GM18498 (cell line): ENCODE measurements at regions not wholly inside any gene's neighbourhood (a gene's known extent, or its start where the extent isn't known, plus 50 kb on each side); places are given as distances from the start of the nearest gene placed in this dataset.

Experiments used
- ATAC-seq: cut with Tn5 transposase; IDR thresholded peaks from one replicate; pipeline ENCODE4 v1.9.1; 2021; ENCODE audit warnings: mild to moderate bottlenecking, moderate library complexity; ENCODE audit not compliant: unreplicated experiment

- ATAC-seq, result no peak
Measured at GRCh38 chr10:118181021-118181420, 134.3 kb upstream of the RAB11FIP2 start.

DNA sequence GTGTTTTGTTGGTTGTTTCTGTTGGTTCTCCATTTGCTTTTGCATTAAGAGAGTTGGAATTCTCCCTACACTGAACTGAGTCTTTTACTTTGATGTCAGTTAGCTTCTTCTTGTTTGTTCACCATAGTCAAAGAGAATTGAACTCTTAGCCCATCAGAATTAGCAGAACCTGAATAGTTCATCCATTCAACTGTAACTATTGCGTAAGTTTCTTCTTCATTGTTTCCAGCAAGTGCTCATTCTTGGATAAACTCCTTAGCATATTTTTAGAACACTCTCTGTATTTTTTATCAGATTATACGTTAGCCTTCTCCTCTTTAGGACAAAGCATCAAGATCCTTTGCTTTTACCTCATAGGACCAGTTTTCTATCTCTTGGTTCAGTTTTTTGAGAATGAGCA, 128.4 kb upstream of the RAB11FIP2 start:
- no peak for ATAC-seq

GRCh38 chr10:118173296-118173695, 126.6 kb upstream of the RAB11FIP2 start:
- ATAC-seq, result no peak

DNA sequence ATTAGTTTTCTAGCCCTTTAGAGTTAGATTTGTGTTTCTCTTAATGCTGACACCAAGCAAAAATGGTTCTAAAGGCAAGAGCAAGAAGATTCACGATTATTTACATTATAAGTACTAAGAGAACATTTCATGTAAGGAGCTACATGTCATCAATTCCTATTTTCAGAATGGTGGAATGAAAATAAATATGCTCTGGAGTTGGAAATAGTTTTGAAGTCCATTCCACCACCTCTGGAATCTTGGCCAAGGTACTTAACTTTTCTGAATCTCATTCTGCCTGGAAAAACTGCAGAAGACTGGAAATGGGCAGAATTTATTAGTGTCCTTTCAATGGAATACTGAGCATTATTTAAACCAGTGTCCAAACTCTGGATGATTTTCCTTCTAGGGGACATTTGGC, 125.1 kb upstream of the RAB11FIP2 start:
- ATAC-seq, result no peak

DNA sequence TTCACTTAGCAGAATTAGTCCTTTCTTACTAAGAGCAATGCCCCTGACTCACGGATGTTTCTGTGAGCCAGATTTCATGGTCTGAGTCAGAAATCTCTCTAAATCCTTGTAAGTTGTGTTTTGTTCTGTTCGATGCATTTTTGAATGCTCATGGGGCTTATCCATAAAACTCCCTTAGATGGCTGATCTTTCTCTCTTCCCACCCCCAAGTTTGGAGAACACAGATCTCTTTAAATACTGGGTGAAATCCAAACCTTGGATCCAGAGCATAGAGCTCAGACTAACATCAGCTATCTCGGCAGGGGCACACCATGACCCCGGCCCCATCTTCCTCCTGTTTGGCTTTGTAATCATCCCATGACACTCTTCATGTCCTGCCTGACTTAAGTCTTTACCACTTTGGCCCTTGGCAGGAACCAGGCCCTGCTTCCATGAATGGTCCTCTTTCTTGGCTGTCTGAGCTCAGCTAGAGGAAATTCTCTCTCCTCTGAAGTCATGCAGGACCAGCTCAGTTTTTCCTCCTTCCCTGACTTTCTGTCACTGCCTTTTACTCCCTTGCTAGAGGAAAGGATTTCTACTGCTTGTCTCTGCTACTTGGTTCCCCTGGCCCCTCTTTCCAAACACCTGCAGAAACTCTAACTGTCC, 120.4 kb upstream of the RAB11FIP2 start:
- ATAC-seq, result no peak

DNA sequence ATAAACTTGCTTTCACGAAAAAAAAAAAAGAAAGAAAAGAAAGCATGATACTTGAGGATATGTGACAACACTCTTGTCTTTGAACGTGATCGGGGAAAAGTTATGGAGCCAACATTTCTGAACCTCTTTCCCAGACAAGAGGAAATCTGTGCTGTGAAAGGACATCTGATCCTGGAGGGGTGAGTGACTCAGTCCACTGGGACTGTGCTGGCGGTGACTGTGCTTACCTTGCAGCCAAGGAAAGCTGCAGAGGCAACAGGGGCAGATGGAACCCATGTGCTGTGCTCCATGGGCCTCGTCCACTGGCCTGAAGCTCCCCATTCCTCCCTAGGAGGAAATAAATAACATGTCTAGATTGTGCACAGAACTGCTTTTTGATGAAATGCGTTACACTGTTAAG, 116.5 kb upstream of the RAB11FIP2 start:
- ATAC-seq, result no peak

- no peak for ATAC-seq
Measured at GRCh38 chr10:118161461-118162246, 114.9 kb upstream of the RAB11FIP2 start.

DNA sequence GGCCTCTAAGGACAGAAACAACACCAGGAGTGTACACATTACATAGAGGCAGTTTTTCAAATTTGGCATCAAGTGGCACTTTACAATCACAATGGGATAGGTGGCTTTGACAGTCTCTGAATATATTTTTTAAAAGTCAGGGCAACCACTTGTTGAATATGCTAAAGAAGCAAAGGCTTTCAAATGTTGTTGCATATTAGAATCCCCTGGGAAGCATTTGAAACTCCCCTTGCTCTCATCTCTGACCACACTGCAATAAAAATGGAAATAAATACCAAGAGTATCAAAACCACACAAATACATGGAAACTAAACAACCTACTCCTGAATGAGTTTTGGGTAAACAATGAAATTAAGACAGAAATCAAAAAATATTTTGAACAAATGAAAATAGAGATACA, 106.5 kb upstream of the RAB11FIP2 start:
- ATAC-seq, result no peak

DNA sequence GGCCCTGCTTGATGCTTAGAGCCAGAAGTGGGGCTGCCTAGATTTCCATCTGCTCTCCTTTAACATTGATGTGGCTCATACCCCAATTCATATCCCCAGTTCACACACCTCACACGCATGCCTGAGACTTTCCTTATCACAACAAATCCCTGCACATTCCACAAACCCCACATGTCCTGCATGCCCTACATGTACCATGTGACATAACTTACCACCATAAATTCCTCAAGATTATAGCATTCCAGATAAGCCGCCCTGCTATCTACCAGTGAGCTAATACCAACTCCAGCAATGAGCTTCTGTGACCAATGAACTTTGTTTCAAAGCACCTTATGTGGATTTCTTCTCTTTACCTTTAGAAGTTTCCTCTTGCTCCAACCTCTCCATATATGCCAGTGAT, 104.7 kb upstream of the RAB11FIP2 start:
- no peak for ATAC-seq

GRCh38 chr10:118148247-118148646, 101.5 kb upstream of the RAB11FIP2 start:
- no peak for ATAC-seq

- no peak for ATAC-seq
Measured at GRCh38 chr10:118145256-118145655, 98.5 kb upstream of the RAB11FIP2 start.

GRCh38 chr10:118141471-118141870, 94.7 kb upstream of the RAB11FIP2 start:
- ATAC-seq, result no peak

GRCh38 chr10:118139321-118139720, 92.6 kb upstream of the RAB11FIP2 start:
- no peak for ATAC-seq

GRCh38 chr10:118128675-118129074, 81.9 kb upstream of the RAB11FIP2 start:
- ATAC-seq, result no peak

- no peak for ATAC-seq
Measured at GRCh38 chr10:118118716-118119115, 72.0 kb upstream of the RAB11FIP2 start.

DNA sequence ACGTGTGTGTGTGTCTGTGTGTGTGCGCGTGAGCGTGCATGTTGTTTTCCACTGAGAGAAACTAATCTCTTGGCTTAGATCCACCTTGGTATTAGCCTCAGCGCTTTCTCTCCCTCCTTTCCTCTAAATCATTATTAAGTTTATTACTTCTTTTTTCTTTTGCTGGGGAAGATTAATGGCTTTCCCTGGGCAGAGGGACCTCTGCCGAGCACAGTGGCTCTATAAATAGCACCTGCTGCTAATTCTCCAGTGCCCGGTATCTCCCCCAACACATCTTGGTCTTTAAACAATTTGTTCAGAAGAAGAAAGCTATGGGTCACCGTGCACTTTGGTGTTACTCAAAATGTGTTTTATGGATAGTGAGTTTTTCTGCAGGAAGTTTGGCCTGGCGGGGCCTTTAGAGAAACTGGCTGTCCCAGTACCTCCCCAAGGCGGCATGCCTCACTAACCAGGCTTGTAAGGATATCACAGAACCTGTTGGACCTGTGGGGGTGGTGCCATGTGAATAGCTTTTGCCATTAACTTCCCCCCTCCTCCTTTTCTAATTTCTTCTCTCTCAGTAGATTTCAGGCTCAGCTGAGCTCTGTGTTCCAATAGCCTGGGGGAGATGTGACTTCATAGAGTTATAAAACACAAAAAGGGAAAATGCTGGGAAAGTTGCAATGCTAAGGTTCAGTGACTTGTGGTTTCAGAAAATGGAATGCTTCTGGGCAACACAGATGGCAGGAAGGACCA, 70.1 kb upstream of the RAB11FIP2 start:
- no peak for ATAC-seq

DNA sequence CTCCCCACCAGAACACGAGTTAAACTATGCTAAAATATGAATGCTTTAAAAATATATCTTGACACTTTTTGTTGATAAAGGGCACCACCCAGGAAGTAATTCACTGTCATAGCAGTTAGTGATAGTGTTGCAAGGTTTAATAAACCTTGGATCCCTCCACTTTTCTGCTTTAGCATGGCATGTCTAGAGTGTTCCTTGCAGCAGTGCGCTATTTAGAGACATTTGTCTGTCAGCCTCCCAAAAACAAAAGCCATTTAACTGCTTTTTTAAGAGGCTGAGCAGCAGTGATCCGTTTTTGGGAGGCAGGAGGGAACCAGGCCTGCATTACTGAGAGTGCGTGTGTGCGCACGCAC, 69.6 kb upstream of the RAB11FIP2 start:
- ATAC-seq, result no peak

DNA sequence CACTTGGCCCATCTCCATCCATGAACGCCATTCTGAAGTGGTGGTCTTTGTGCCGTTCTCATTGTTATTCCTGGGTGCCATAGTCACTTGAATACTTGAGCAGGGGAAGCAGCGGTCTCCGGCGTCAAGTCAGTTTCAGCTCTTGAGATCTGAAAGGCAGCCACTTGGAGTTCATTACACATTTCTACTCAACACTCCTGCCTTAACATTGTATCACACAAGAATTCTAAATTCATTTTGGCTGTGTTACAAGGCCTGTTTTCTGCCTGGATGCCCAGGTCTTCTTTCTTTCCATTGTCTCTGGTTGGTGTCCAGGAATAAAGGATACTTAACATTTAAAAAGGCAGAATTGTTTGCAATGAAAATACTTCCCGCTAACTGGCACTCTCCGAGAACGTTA, 69.0 kb upstream of the RAB11FIP2 start:
- no peak for ATAC-seq

- no peak for ATAC-seq
Measured at GRCh38 chr10:118114992-118115391, 68.3 kb upstream of the RAB11FIP2 start.

DNA sequence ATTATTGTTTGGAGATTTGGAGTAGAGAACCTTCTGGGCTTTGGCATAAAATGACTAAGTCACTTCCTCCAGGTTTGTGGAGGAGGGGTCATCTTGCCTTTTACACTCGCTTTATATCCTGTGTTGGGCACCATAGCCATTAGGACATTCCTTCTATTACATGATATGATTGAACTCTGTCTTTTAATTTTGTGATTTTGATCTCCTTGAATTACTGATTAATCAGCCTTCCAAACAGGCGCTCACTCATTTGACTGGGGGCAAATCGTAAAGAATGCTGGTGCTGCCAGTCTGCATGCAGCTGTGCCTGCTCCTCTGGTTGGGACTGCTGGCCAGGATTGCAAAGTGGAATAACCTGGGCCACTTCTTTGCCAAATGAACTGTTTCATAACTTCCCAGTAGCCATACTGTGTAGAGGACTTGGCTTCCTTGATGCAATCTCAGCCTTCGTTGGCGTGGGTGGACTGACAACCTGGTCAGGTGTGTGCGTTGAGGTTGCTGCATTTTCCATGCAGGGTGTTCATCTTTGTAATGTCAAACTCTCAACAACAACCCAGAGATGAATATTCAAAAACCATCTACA, 65.9 kb upstream of the RAB11FIP2 start:
- ATAC-seq, result no peak

GRCh38 chr10:118110750-118111149, 64.0 kb upstream of the RAB11FIP2 start:
- ATAC-seq, result no peak
